SK-N-SH treated with all-trans-retinoic acid at 6 μM for 48 hours (cell line): ENCODE measurements at regions not wholly inside any gene's neighbourhood (a gene's known extent, or its start where the extent isn't known, plus 50 kb on each side); places are given as distances from the start of the nearest gene placed in this dataset.
A peak's percentile ranks its signal among the peaks of the same experiment; 100 is the strongest.

Experiments
- ATAC-seq: fragments of 200-7000 bp; cut with Tn5 transposase; 3 replicates; pipeline ENCODE4 v1.9.1; 2020; ENCODE audit warnings: mild to moderate bottlenecking, moderate library complexity
- ARNTL ChIP-seq: fragments of 450-650 bp; formaldehyde crosslinking; IDR thresholded peaks from 2 replicates; pipeline ENCODE4 v1.5.0; 2020; ENCODE audit warnings: low read depth, mild to moderate bottlenecking, moderate library complexity, borderline replicate concordance
- BACH2 ChIP-seq: fragments of 250-450 bp; sonication (Bioruptor Pico); IDR thresholded peaks from 2 replicates; pipeline ENCODE4 v1.9.0; 2021; ENCODE audit warnings: mild to moderate bottlenecking, borderline replicate concordance
- CSDC2 ChIP-seq: fragments of 250-450 bp; sonication (Bioruptor Pico); IDR thresholded peaks from 2 replicates; pipeline ENCODE4 v1.5.0; 2020; ENCODE audit warnings: mild to moderate bottlenecking, moderate library complexity
- ESRRG ChIP-seq: fragments of 250-450 bp; sonication (Bioruptor Pico); IDR thresholded peaks from 2 replicates; pipeline ENCODE4 v1.6.1; 2021; ENCODE audit warnings: mild to moderate bottlenecking
- GLIS3 ChIP-seq: fragments of 250-450 bp; sonication (Bioruptor Pico); IDR thresholded peaks from 2 replicates; pipeline ENCODE4 v1.5.0; 2020; ENCODE audit warnings: mild to moderate bottlenecking, moderate library complexity
- ISL1 ChIP-seq: fragments of 250-450 bp; sonication (Bioruptor Pico); IDR thresholded peaks from 2 replicates; pipeline ENCODE4 v2.1.2; 2022; ENCODE audit warnings: mild to moderate bottlenecking, moderate library complexity
- OSR1 ChIP-seq: fragments of 250-450 bp; sonication (Bioruptor Pico); IDR thresholded peaks from 2 replicates; pipeline ENCODE4 v1.8.0; 2022; ENCODE audit warnings: moderate library complexity, mild to moderate bottlenecking, inconsistent platforms
- RARB ChIP-seq: fragments of 250-450 bp; sonication (Bioruptor Pico); IDR thresholded peaks from 2 replicates; pipeline ENCODE4 v1.8.0; 2021; ENCODE audit warnings: mild to moderate bottlenecking, moderate library complexity
- SNAI2 ChIP-seq: fragments of 250-450 bp; sonication (Bioruptor Pico); IDR thresholded peaks from 2 replicates; pipeline ENCODE4 v1.5.0; 2020; ENCODE audit warnings: mild to moderate bottlenecking, moderate library complexity
- TCF4 ChIP-seq: fragments of 250-450 bp; sonication (Bioruptor Pico); IDR thresholded peaks from 2 replicates; pipeline ENCODE4 v1.8.0; 2021; ENCODE audit warnings: mild to moderate bottlenecking, moderate library complexity, borderline replicate concordance
- TOX ChIP-seq: fragments of 250-450 bp; sonication (Bioruptor Pico); IDR thresholded peaks from 2 replicates; pipeline ENCODE4 v1.8.0; 2021; ENCODE audit warnings: mild to moderate bottlenecking, moderate library complexity, borderline replicate concordance
- ZFP3 ChIP-seq: fragments of 250-450 bp; sonication (Bioruptor Pico); IDR thresholded peaks from 2 replicates; pipeline ENCODE4 v1.5.0; 2020; ENCODE audit warnings: mild to moderate bottlenecking, moderate library complexity
- ZFP30 ChIP-seq: fragments of 450-650 bp; formaldehyde crosslinking; IDR thresholded peaks from 2 replicates; pipeline ENCODE4 v1.5.0; 2022; ENCODE audit warnings: mild to moderate bottlenecking, moderate library complexity
- ZNF565 ChIP-seq: fragments of 450-650 bp; formaldehyde crosslinking; conservative IDR thresholded peaks from 2 replicates; pipeline ENCODE4 v1.5.0; 2020; ENCODE audit warnings: low read depth, mild to moderate bottlenecking, moderate library complexity
- ZNF70 ChIP-seq: fragments of 450-650 bp; formaldehyde crosslinking; IDR thresholded peaks from 2 replicates; pipeline ENCODE4 v1.5.0; 2020; ENCODE audit warnings: mild to moderate bottlenecking, moderate library complexity
- ZNF8 ChIP-seq: fragments of 450-650 bp; formaldehyde crosslinking; IDR thresholded peaks from 2 replicates; pipeline ENCODE4 v1.5.0; 2020; ENCODE audit warnings: mild to moderate bottlenecking, moderate library complexity
- TF ChIP-seq, protein P1 (sequence below): fragments of 250-450 bp; sonication (Bioruptor Pico); IDR thresholded peaks from 2 replicates; pipeline ENCODE4 v1.5.1; 2020; ENCODE audit warnings: low read depth, mild to moderate bottlenecking, moderate library complexity
- TF ChIP-seq, protein P2 (sequence below): fragments of 250-450 bp; sonication (Bioruptor Pico); IDR thresholded peaks from 2 replicates; pipeline ENCODE4 v1.5.1; 2021; ENCODE audit warnings: mild to moderate bottlenecking, moderate library complexity
- TF ChIP-seq, protein P3 (sequence below): fragments of 250-450 bp; sonication (Bioruptor Pico); IDR thresholded peaks from 2 replicates; pipeline ENCODE4 v1.8.0; 2021; ENCODE audit warnings: low read depth, mild to moderate bottlenecking, moderate library complexity, borderline replicate concordance

DNA sequence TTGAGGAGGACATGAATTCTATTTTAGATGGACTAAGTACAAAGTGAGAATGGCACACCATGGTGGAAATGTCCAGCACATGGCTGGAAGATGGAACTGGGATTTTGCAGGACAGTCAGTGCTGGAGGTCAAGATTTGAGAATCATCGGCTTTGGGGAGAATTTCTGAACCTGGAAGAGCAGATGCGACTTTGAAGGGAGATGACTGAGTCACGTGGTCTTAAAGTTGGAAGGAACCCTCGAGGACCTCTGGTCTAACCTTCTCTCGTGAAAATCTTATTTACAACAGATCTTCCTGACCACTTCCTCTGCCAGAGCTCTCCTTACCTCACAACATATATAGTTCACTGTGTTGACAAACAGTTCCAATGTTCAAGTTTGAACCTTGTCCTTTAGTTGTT, 415.4 kb downstream of the ATP23 start:
- ATAC-seq, result no peak
- TF ChIP-seq RARB (no peak), ZNF565 (CRISPR knock-in tag) (no peak), OSR1 (no peak), ISL1 (CRISPR knock-in tag) (no peak)

DNA sequence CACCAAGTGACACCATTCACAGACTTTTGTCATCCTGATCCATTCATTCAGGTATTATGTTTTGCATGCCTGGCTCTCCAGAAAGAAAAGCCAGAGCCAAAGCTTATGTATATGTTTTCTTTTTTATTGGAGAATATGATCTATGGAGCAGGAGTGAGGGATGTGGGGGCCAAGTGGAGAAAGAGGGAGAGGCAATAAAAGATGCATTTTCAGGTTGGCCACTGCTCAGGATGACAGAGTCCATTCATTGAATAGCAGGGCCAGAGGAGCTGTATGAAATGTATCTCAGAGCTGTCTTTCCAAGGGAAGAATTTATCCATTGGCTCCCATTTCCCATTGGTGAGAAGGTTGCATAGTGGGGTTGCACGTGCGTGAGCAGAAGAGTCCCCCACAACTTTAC, 416.1 kb downstream of the ATP23 start:
- no peak for ATAC-seq
- TF ChIP-seq ZFP3, result no peak
- TF ChIP-seq ESRRG, result no peak
- TF ChIP-seq, protein P1, sequence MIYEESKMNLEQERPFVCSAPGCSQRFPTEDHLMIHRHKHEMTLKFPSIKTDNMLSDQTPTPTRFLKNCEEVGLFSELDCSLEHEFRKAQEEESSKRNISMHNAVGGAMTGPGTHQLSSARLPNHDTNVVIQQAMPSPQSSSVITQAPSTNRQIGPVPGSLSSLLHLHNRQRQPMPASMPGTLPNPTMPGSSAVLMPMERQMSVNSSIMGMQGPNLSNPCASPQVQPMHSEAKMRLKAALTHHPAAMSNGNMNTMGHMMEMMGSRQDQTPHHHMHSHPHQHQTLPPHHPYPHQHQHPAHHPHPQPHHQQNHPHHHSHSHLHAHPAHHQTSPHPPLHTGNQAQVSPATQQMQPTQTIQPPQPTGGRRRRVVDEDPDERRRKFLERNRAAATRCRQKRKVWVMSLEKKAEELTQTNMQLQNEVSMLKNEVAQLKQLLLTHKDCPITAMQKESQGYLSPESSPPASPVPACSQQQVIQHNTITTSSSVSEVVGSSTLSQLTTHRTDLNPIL (CRISPR knock-in tag), result no peak
- TF ChIP-seq, all 23 proteins: peak for 0

DNA sequence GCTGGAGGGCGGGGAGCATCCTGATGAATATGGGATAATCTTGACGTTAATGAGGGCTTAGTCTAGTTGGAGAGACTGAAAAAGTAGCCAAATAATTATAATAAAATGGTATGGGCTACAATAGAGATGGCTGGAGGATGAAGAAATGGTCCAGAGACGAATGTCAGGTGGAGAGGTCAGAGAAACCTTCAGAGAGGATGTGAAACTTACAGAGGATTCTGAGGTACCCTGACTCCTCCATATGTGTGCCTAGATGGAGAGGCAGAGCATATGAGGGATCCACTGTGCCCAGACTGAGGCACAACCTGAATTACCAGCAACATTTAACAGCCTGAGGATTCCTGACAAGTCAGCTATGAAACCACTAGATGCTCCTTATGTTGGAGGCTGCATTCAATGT, 417.0 kb downstream of the ATP23 start:
- peak; percentile 45; the same call in 2 of the 3 replicates for ATAC-seq
- TF ChIP-seq SNAI2 (CRISPR knock-in tag), result no peak
- no peak for TF ChIP-seq ZFP30 (CRISPR knock-in tag)
- no peak for TF ChIP-seq TCF4
- TF ChIP-seq, protein P2, sequence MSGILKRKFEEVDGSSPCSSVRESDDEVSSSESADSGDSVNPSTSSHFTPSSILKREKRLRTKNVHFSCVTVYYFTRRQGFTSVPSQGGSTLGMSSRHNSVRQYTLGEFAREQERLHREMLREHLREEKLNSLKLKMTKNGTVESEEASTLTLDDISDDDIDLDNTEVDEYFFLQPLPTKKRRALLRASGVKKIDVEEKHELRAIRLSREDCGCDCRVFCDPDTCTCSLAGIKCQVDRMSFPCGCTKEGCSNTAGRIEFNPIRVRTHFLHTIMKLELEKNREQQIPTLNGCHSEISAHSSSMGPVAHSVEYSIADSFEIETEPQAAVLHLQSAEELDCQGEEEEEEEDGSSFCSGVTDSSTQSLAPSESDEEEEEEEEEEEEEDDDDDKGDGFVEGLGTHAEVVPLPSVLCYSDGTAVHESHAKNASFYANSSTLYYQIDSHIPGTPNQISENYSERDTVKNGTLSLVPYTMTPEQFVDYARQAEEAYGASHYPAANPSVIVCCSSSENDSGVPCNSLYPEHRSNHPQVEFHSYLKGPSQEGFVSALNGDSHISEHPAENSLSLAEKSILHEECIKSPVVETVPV (CRISPR knock-in tag), result no peak
- no peak for TF ChIP-seq BACH2 (CRISPR knock-in tag)
- TF ChIP-seq ARNTL, result no peak
- TF ChIP-seq TOX (CRISPR knock-in tag), result no peak

DNA sequence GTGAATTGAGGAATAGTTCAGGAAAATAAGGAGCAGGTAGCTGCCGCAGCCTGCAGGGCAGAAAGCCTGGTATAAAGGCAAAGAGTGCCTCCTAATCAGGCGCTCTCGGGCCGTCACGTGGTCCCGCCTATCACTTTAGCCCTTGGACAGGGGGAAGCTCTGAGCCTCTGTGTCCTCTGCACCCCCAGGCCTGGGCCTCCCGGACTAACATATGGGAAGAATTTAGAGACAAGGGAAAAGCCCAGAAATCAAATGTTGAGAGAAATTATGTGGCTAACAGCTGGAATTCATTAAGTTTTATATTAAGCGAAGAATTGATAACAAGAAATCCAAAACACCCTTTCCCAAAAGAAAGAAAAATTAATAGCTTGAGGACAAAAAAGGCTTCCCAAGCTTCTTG, 417.7 kb downstream of the ATP23 start:
- peak; percentile 89 for ATAC-seq
- no peak for TF ChIP-seq ZNF70 (CRISPR knock-in tag)
- TF ChIP-seq TCF4, result peak; percentile 29; the same call in 1 of the 2 replicates

DNA sequence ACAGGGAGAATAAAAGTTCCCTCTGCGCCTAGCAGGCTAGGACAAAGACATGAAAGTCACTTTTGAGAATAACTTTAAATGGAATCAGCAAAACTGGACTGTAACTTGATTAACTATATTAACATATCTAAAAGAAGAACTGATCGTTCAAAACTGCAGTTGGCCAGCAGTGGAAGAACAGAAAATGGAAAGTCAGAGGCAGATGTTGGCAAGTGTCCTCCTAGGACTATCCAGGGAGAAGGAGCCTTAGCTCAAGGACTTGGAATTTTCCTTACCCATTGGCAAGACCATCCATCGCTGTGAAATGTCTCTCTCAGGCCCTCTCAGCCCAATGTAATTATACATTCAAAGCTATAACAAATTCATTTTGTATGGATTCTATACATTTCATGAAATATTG, 419.7 kb downstream of the ATP23 start:
- no peak for TF ChIP-seq ZNF70 (CRISPR knock-in tag)
- TF ChIP-seq ESRRG, result no peak
- no peak for TF ChIP-seq TOX (CRISPR knock-in tag)
- no peak for TF ChIP-seq GLIS3 (CRISPR knock-in tag)
- ATAC-seq, result no peak

DNA sequence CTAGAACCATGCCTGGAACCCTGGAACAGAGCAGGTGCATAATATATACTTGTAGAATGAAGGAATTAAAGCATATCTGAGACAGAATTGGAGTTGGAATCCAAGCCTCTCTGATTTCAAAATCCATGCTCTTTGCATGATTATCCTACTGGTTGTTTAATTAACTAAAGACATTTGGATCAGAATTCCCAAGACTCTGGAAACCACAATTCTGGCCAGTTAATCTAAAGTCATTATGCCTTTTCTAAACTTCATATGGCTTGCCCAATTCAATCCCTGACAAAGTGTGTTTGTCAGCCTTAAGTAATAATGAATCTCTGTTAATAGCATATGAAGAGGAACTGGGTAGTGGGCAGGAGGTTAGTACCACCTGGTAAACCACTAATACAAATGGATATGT, 422.6 kb downstream of the ATP23 start:
- TF ChIP-seq ARNTL (no peak), TCF4 (no peak), ZNF8 (CRISPR knock-in tag) (no peak), GLIS3 (CRISPR knock-in tag) (no peak), CSDC2 (CRISPR knock-in tag) (no peak), SNAI2 (CRISPR knock-in tag) (no peak)
- TF ChIP-seq, protein P2 (CRISPR knock-in tag), result no peak
- TF ChIP-seq, protein P3, sequence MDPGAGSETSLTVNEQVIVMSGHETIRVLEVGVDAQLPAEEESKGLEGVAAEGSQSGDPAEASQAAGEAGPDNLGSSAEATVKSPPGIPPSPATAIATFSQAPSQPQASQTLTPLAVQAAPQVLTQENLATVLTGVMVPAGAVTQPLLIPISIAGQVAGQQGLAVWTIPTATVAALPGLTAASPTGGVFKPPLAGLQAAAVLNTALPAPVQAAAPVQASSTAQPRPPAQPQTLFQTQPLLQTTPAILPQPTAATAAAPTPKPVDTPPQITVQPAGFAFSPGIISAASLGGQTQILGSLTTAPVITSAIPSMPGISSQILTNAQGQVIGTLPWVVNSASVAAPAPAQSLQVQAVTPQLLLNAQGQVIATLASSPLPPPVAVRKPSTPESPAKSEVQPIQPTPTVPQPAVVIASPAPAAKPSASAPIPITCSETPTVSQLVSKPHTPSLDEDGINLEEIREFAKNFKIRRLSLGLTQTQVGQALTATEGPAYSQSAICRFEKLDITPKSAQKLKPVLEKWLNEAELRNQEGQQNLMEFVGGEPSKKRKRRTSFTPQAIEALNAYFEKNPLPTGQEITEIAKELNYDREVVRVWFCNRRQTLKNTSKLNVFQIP (CRISPR knock-in tag), result no peak
- TF ChIP-seq, all 23 proteins: peak for 0
- no peak for ATAC-seq
